Sigmoid colon (tissue), 4 donors: ENCODE measurements at regions not wholly inside any gene's neighbourhood (a gene's known extent, or its start where the extent isn't known, plus 50 kb on each side); places are given as distances from the start of the nearest gene placed in this dataset.

Source experiments
- CTCF ChIP-seq, 4 experiments: fragments of 450-650 bp in 3 of 4; fragments of 200-600 bp in 1 of 4; IDR thresholded peaks; one replicate each; pipeline ENCODE4 v1.5.1; 2016 to 2019; ENCODE audit warnings: antibody characterized with exemption in 4 of 4, mild to moderate bottlenecking in 3 of 4, moderate library complexity in 2 of 4
- EP300 ChIP-seq, 4 donors: sonication (generic); formaldehyde crosslinking; IDR thresholded peaks; one replicate each; pipeline ENCODE4 v1.6.1; 2017; ENCODE audit warnings: antibody characterized with exemption in 4 of 4
- POLR2A ChIP-seq, 2 donors: fragments of 450-650 bp; IDR thresholded peaks; one replicate each; pipeline ENCODE4 v1.6.1; 2016; ENCODE audit warnings: antibody characterized with exemption in 2 of 2, mild to moderate bottlenecking in 2 of 2, moderate library complexity in 2 of 2
- POLR2AphosphoS5 ChIP-seq, 4 donors: sonication (generic); formaldehyde crosslinking; IDR thresholded peaks; one replicate each; pipeline ENCODE4 v1.6.1; 2017; ENCODE audit warnings: antibody characterized with exemption in 4 of 4

- TF ChIP-seq CTCF (IDR thresholded peaks at IDR 0.05) (no peak), POLR2AphosphoS5 (IDR thresholded peaks at IDR 0.05) (no peak), EP300 (IDR thresholded peaks at IDR 0.05) (no peak), POLR2A (IDR thresholded peaks at IDR 0.05) (no peak)
Measured at GRCh38 chr5:2506603-2507002, 244.9 kb downstream of the IRX2 start.
